GM12878 (cell line): ENCODE measurements at regions not wholly inside any gene's neighbourhood (a gene's known extent, or its start where the extent isn't known, plus 50 kb on each side); places are given as distances from the start of the nearest gene placed in this dataset.

ENCODE experiments used
- ATAC-seq: fragments of 200-7000 bp; cut with Tn5 transposase; 3 replicates; pipeline ENCODE4 v1.9.1; 2020; ENCODE audit warnings: mild to moderate bottlenecking, moderate library complexity
- BruUV-seq: library from RNA; stranded (reverse); fragments of 400-500 nt; replicated peaks from 2 replicates; lab custom pipeline; 2021; lab: Mats Ljungman, UMichigan
- CTCF ChIA-PET: fragments of 300-600 bp; sonication (Branson Sonifier 250); formaldehyde crosslinking; extraction: SDS; loops from one replicate; lab custom pipeline; 2021; ENCODE audit warnings: inconsistent platforms; lab: Yijun Ruan, JAX
- POLR2A ChIA-PET: fragments of 350-600 bp; formaldehyde crosslinking; extraction: SDS; loops from one replicate; lab custom pipeline; 2021; ENCODE audit warnings: inconsistent platforms; lab: Charles Lee
- RAD21 ChIA-PET: fragments of 300-600 bp; sonication (Branson Sonifier 250); formaldehyde crosslinking; loops from one replicate; lab custom pipeline; 2023; ENCODE audit warnings: antibody characterized with exemption; ENCODE audit not compliant: unreplicated experiment; lab: Charles Lee
- SMC1A ChIA-PET: fragments of 300-600 bp; sonication (Branson Sonifier 250); formaldehyde crosslinking; loops from one replicate; lab custom pipeline; 2023; ENCODE audit not compliant: unreplicated experiment, uncharacterized antibody; lab: Charles Lee
- DNase-seq: peaks from one replicate; pipeline ENCODE4 v3.0.0-alpha.2; 2011; ENCODE audit warnings: low read depth, low spot score
- FAIRE-seq: peaks from 3 replicates; lab custom pipeline; 2011; peaks lifted over from hg19 to GRCh38; lab: Jason Lieb, UNC
- H2AFZ ChIP-seq: 2 replicates; pipeline ENCODE4 v1.6.0; 2011; ENCODE audit warnings: low read depth, low read length, control low read depth; ENCODE audit not compliant: control insufficient read depth
- H3K27ac ChIP-seq: 2 replicates; pipeline ENCODE4 v1.5.1; 2011; ENCODE audit warnings: control low read depth; ENCODE audit not compliant: control insufficient read depth, insufficient read depth
- H3K27me3 ChIP-seq, 2 experiments: replicated peaks in 1 of 2; 2 replicates each; pipeline versions ENCODE4 v1.6.0 to v1.6.1; 2011; ENCODE audit warnings: low read length in 1 of 2; ENCODE audit not compliant: control insufficient read depth in 2 of 2, insufficient read depth in 2 of 2
- H3K36me3 ChIP-seq, 2 experiments: 2 replicates each; pipeline ENCODE4 v1.5.1; 2011; ENCODE audit warnings: low read length in 1 of 2; ENCODE audit not compliant: control insufficient read depth in 2 of 2, insufficient read depth in 2 of 2
- H3K4me1 ChIP-seq: 2 replicates; pipeline ENCODE4 v1.6.1; 2011; ENCODE audit warnings: mild to moderate bottlenecking, low read length, moderate library complexity, mixed read lengths; ENCODE audit not compliant: control insufficient read depth, insufficient read depth
- H3K4me2 ChIP-seq: 2 replicates; pipeline ENCODE4 v1.6.0; 2011; ENCODE audit warnings: control low read depth; ENCODE audit not compliant: control insufficient read depth, insufficient read depth
- H3K4me3 ChIP-seq: fragments of 200-600 bp; sonication (generic); 2 replicates; pipeline ENCODE4 v1.5.1; 2016
- H3K79me2 ChIP-seq: 2 replicates; pipeline ENCODE4 v1.6.0; 2011; ENCODE audit warnings: low read length; ENCODE audit not compliant: control insufficient read depth, insufficient read depth
- H3K9ac ChIP-seq: 2 replicates; pipeline ENCODE4 v1.8.0; 2011; ENCODE audit warnings: low read length, control low read depth, mixed read lengths; ENCODE audit not compliant: control insufficient read depth, insufficient read depth
- H3K9me3 ChIP-seq: replicated peaks from 3 replicates; pipeline ENCODE4 v1.5.1; 2011; ENCODE audit warnings: mild to moderate bottlenecking, low read length; ENCODE audit not compliant: control insufficient read depth, insufficient read depth
- H4K20me1 ChIP-seq: 2 replicates; pipeline ENCODE4 v1.6.0; 2011; ENCODE audit not compliant: control insufficient read depth, insufficient read depth
- BACH1 ChIP-seq: fragments of 450-650 bp; IDR thresholded peaks from 2 replicates; pipeline ENCODE4 v1.6.1; 2017; ENCODE audit warnings: mild to moderate bottlenecking, borderline replicate concordance
- BMI1 ChIP-seq: fragments of 450-650 bp; IDR thresholded peaks from 2 replicates; pipeline ENCODE4 v1.6.1; 2016; ENCODE audit warnings: mild to moderate bottlenecking, moderate library complexity, borderline replicate concordance
- CHD4 ChIP-seq: fragments of 200-600 bp; sonication (generic); IDR thresholded peaks from 2 replicates; pipeline ENCODE4 v1.6.1; 2016; ENCODE audit warnings: mild to moderate bottlenecking
- CREM ChIP-seq: IDR thresholded peaks from 2 replicates; pipeline ENCODE4 v1.6.1; 2014; ENCODE audit warnings: antibody characterized with exemption, low read depth
- EGR1 ChIP-seq, 2 experiments: IDR thresholded peaks; 1 replicate in 1 of 2; 2 replicates in 1 of 2; pipeline ENCODE4 v1.6.1; 2011 to 2012; ENCODE audit warnings: low read depth in 2 of 2, low read length in 2 of 2, borderline replicate concordance in 1 of 2, mild to moderate bottlenecking in 1 of 2, moderate library complexity in 1 of 2
- ETV6 ChIP-seq, 2 experiments: fragments of 450-650 bp in 1 of 2; IDR thresholded peaks in 1 of 2; conservative IDR thresholded peaks in 1 of 2; 2 replicates each; pipeline ENCODE4 v1.6.1; 2014; ENCODE audit warnings: antibody characterized with exemption in 1 of 2, borderline replicate concordance in 1 of 2, low read depth in 1 of 2, mild to moderate bottlenecking in 1 of 2, moderate library complexity in 1 of 2
- EZH2 ChIP-seq: IDR thresholded peaks from 2 replicates; pipeline ENCODE4 v1.6.1; 2012; ENCODE audit warnings: low read depth, mild to moderate bottlenecking, control low read depth, inconsistent platforms, low read length, borderline replicate concordance; ENCODE audit not compliant: control insufficient read depth
- GATAD2B ChIP-seq: fragments of 450-650 bp; conservative IDR thresholded peaks from 2 replicates; pipeline ENCODE4 v1.6.1; 2017; ENCODE audit warnings: low read depth, mild to moderate bottlenecking, moderate library complexity
- IKZF1 ChIP-seq: fragments of 450-650 bp; conservative IDR thresholded peaks from 2 replicates; pipeline ENCODE4 v1.6.1; 2017; ENCODE audit warnings: antibody characterized with exemption, mild to moderate bottlenecking
- NR2C2 ChIP-seq: IDR thresholded peaks from 2 replicates; pipeline ENCODE4 v1.6.1; 2011; ENCODE audit warnings: borderline replicate concordance, low read depth; ENCODE audit not compliant: control insufficient read depth, insufficient read length
- PAX5 ChIP-seq: IDR thresholded peaks from 2 replicates; pipeline ENCODE4 v1.6.1; 2011; ENCODE audit warnings: low read depth, low read length, borderline replicate concordance
- POU2F2 ChIP-seq: IDR thresholded peaks from 3 replicates; pipeline ENCODE4 v1.6.1; 2011; ENCODE audit warnings: low read depth, mild to moderate bottlenecking, low read length, borderline replicate concordance
- RB1 ChIP-seq: fragments of 450-650 bp; formaldehyde crosslinking; IDR thresholded peaks from 2 replicates; pipeline ENCODE4 v1.6.1; 2017; ENCODE audit warnings: mild to moderate bottlenecking, borderline replicate concordance
- SMARCA5 ChIP-seq: fragments of 450-650 bp; IDR thresholded peaks from 2 replicates; pipeline ENCODE4 v1.6.1; 2017; ENCODE audit warnings: mild to moderate bottlenecking
- SMC3 ChIP-seq: IDR thresholded peaks from 2 replicates; pipeline ENCODE4 v1.6.1; 2011; ENCODE audit warnings: low read length, improper control_type of control experiment, borderline replicate concordance
- SP1 ChIP-seq: IDR thresholded peaks from one replicate; pipeline ENCODE4 v1.6.1; 2011; ENCODE audit warnings: low read depth, low read length
- SREBF2 ChIP-seq: IDR thresholded peaks from 2 replicates; pipeline ENCODE4 v1.6.1; 2012; ENCODE audit warnings: mild to moderate bottlenecking, low read length
- TCF12 ChIP-seq: IDR thresholded peaks from 2 replicates; pipeline ENCODE4 v1.6.1; 2011; ENCODE audit warnings: low read depth, mild to moderate bottlenecking, low read length
- YY1 ChIP-seq: IDR thresholded peaks from 2 replicates; pipeline ENCODE4 v1.6.1; 2011; ENCODE audit warnings: low read depth, mild to moderate bottlenecking, low read length
- ZNF24 ChIP-seq: fragments of 450-650 bp; IDR thresholded peaks from 2 replicates; pipeline ENCODE4 v1.6.1; 2017; ENCODE audit warnings: antibody characterized with exemption, mild to moderate bottlenecking
- ZZZ3 ChIP-seq: IDR thresholded peaks from 2 replicates; pipeline ENCODE4 v1.6.1; 2011; ENCODE audit warnings: low read depth; ENCODE audit not compliant: control insufficient read depth, insufficient read length
- WGBS: methylation state at CpG from one replicate; pipeline ENCODE4 v1.1.6; 2016; ENCODE audit warnings: low lambda C conversion rate; ENCODE audit not compliant: insufficient replicate concordance, insufficient coverage; ENCODE audit errors: missing lambda C conversion rate; 5-methylcytosine and 5-hydroxymethylcytosine counted together
- in situ Hi-C: fragments of 300-500 bp; cut with MboI; formaldehyde crosslinking; loops from 9 replicates; pipeline ENCODE4 v1.14.3; 2018; ENCODE audit warnings: mixed read lengths
- intact Hi-C: fragments of 100-400 bp; cut with micrococcal nuclease; formaldehyde crosslinking; loops from one replicate; pipeline ENCODE4 v1.14.2; 2022; ENCODE audit not compliant: unreplicated experiment
- TF ChIP-seq, protein P1 (sequence below): IDR thresholded peaks from 2 replicates; pipeline ENCODE4 v1.6.1; 2011; ENCODE audit warnings: borderline replicate concordance, low read depth, mild to moderate bottlenecking, moderate library complexity, mixed read lengths, low read length; ENCODE audit not compliant: insufficient read depth; ENCODE audit errors: extremely low read length
- TF ChIP-seq, protein P2 (sequence below): IDR thresholded peaks from 2 replicates; pipeline ENCODE4 v1.6.1; 2011; ENCODE audit warnings: mild to moderate bottlenecking, low read depth, low read length, moderate library complexity; ENCODE audit not compliant: insufficient replicate concordance
- TF ChIP-seq, protein P3 (sequence below): fragments of 450-650 bp; IDR thresholded peaks from 2 replicates; pipeline ENCODE4 v1.6.1; 2017; ENCODE audit warnings: borderline replicate concordance

DNA sequence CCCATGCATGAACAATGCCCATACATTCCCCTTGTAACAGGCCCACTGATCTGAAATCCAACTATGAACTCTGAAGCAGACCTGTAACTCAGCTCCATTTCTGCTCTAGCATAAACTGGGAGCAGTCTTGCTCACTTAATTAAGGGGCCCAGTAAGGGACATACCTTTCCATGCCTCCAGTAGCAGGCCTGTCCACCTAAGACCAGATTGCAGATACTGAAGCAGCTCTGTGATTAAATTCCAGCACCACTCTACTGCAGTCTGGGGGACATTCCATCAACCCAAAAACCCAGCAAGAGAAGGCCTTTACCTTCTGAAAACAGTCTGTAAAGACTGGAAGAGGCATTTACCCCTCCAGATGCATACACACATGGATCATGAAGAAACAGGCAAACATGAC is 162.0 kb upstream of the NEIL3 start (continued):
- TF ChIP-seq, protein P1, sequence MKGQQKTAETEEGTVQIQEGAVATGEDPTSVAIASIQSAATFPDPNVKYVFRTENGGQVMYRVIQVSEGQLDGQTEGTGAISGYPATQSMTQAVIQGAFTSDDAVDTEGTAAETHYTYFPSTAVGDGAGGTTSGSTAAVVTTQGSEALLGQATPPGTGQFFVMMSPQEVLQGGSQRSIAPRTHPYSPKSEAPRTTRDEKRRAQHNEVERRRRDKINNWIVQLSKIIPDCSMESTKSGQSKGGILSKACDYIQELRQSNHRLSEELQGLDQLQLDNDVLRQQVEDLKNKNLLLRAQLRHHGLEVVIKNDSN, result no peak
- TF ChIP-seq GATAD2B (no peak), IKZF1 (no peak), EZH2 (no peak)
- TF ChIP-seq, protein P2, sequence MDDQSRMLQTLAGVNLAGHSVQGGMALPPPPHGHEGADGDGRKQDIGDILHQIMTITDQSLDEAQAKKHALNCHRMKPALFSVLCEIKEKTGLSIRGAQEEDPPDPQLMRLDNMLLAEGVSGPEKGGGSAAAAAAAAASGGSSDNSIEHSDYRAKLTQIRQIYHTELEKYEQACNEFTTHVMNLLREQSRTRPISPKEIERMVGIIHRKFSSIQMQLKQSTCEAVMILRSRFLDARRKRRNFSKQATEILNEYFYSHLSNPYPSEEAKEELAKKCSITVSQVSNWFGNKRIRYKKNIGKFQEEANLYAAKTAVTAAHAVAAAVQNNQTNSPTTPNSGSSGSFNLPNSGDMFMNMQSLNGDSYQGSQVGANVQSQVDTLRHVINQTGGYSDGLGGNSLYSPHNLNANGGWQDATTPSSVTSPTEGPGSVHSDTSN, result no peak

DNA sequence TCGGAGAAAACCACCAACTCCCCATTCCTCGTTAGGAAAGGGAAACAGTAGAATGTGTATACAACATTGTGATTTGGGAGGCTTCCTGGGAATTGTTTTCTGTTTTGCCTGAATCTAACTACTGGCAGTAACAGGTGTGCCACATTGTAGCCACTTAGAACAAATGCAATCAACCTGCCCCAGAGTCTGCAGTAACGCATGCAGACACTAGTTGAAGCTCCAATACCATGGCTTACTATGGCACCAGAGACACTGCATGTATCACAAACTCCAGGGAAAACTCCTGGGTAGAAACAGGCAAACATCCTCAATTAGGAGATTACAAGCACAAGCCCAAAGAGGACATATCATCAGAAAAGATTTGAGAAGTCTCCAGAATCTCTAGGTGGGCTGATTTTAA is 154.2 kb upstream of the NEIL3 start:
- Histone ChIP-seq H3K9ac (no peak overlapping the region), H3K4me3 (no peak overlapping the region), H3K4me1 (no peaks in the 10 kb centered on the region), H3K36me3 (no peaks in the 10 kb centered on the region), H4K20me1 (no peaks in the 10 kb centered on the region), H3K79me2 (no peaks in the 10 kb centered on the region), H2AFZ (no peak overlapping the region), H3K27me3 (no peaks in the 10 kb centered on the region), H3K27ac (no peak overlapping the region), H3K4me2 (no peak overlapping the region), H3K9me3 (no peaks in the 10 kb centered on the region; the same call in 2 of the 3 replicates)
- intact Hi-C loops (no loop called here), in situ Hi-C loops (no loop called here)
- RAD21 ChIA-PET, result no interaction called here
- no peak for DNase-seq
- FAIRE-seq, result no peak
- 15% methylated on average over 3 of the region's 3 CpGs for WGBS
- TF ChIP-seq, protein P3, sequence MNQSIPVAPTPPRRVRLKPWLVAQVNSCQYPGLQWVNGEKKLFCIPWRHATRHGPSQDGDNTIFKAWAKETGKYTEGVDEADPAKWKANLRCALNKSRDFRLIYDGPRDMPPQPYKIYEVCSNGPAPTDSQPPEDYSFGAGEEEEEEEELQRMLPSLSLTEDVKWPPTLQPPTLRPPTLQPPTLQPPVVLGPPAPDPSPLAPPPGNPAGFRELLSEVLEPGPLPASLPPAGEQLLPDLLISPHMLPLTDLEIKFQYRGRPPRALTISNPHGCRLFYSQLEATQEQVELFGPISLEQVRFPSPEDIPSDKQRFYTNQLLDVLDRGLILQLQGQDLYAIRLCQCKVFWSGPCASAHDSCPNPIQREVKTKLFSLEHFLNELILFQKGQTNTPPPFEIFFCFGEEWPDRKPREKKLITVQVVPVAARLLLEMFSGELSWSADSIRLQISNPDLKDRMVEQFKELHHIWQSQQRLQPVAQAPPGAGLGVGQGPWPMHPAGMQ, result no peak
- TF ChIP-seq CHD4 (no peak), PAX5 (no peak), BMI1 (no peak), ZNF24 (no peak), POU2F2 (no peak), YY1 (no peak), BACH1 (no peak), SMARCA5 (no peak), ETV6 (conservative IDR thresholded peaks at IDR 0.05 in 1 of 2, IDR thresholded peaks at IDR 0.05 in 1 of 2; ENCODE audit: borderline replicate concordance in 1 of 2, low read depth in 1 of 2) (no peak), SP1 (no peak), TCF12 (no peak), NR2C2 (no peak), ZZZ3 (no peak), CREM (no peak), RB1 (no peak), SREBF2 (no peak), SMC3 (no peak), EGR1 (IDR thresholded peaks at IDR 0.05; ENCODE audit: borderline replicate concordance in 1 of 2, low read depth in 2 of 2, low read length in 2 of 2) (no peak)
- CTCF ChIA-PET, result no interaction called here
- SMC1A ChIA-PET, result no interaction called here
- no peak for ATAC-seq
- BruUV-seq, result no TSS peak
- POLR2A ChIA-PET, result no interaction called here
